NCI-H748 (cell line): ENCODE measurements at regions not wholly inside any gene's neighbourhood (a gene's known extent, or its start where the extent isn't known, plus 50 kb on each side); places are given as distances from the start of the nearest gene placed in this dataset.

Experiments used
- DNase-seq: peaks from one replicate; lab custom pipeline; 2025; ENCODE audit not compliant: unreplicated experiment; lab: John Stamatoyannopoulos, UW

DNA sequence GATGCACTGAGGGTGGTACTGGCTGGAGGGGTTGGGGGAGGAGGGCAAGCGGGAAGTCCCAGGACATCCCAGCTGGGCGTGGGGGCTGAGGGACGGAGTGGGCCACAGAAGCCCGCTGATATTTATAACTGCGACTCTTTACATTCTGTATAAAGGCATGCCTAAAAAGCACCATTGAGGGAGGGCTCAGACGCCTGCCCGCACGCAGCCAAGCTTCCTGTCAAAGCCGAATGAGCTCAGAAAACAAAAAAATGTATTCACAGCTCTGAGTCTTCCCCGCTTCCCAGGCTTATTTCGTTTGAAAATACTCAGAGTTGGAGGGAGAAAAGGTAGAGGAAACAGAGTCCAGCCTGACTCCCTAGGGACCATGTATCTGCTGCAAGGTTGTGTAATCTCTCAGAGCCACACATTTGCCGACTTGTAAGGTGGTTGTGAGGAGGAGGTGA lies 170.1 kb upstream of the HAAO start:
- DNase-seq: no peak

DNA sequence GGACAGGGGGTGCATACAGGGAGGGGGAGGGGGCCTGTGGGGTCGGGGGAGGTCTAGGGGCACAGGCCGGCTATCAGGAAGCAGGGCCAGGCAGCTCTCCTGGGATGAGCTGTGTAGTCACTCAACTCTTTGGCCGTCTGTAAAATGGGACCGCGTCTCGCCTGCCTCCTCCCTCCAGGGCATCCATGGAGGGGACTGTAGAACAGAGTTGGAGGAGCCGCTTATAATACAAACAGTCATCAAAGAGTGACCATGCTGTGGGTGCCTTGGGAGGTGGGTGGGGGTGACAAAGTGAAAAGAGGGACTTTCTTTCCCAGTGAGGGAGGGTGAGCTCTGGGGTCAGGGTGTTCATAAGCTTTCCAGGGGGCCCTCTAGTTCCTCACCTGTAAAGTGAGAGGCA lies 169.6 kb upstream of the HAAO start:
- DNase-seq: no peak

DNA sequence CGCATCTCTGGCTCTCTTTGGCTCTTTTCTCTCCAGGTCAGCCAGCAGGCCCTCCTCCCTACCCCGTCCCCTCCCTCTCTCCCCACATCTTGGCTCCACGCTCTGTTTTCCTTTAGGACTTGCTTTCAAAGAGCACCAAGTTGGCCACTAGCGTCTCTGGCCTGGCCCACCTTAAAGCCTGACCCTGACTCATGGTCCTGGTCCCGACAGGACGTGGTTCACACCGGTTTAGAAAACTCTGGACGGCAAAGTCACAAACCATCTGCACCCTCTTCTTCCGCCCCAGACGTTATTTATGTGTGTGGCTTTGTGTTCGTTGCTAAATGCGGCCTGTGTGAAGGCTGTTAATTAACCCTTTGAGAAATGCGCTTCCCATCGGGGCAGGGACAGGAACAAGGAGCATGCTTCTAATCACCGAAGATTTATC lies 169.0 kb upstream of the HAAO start:
- DNase-seq: no peak

DNA sequence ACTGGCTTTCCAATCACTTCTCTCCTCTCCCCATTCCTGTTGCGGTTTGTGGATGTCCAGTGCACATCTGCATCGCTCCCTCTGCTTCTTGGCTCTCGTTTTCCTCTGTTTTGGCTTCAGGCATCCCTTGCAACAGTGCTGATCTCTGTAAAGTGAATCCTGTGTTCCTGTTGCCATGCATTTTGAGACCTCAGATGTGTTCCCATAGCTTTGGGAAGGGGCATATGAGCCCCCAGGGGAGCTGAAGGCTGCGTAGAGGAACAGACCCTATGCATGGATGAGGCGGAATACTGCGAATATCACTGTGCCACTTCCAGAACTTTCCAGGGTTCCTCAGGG lies 168.4 kb upstream of the HAAO start:
- DNase-seq: no peak

DNA sequence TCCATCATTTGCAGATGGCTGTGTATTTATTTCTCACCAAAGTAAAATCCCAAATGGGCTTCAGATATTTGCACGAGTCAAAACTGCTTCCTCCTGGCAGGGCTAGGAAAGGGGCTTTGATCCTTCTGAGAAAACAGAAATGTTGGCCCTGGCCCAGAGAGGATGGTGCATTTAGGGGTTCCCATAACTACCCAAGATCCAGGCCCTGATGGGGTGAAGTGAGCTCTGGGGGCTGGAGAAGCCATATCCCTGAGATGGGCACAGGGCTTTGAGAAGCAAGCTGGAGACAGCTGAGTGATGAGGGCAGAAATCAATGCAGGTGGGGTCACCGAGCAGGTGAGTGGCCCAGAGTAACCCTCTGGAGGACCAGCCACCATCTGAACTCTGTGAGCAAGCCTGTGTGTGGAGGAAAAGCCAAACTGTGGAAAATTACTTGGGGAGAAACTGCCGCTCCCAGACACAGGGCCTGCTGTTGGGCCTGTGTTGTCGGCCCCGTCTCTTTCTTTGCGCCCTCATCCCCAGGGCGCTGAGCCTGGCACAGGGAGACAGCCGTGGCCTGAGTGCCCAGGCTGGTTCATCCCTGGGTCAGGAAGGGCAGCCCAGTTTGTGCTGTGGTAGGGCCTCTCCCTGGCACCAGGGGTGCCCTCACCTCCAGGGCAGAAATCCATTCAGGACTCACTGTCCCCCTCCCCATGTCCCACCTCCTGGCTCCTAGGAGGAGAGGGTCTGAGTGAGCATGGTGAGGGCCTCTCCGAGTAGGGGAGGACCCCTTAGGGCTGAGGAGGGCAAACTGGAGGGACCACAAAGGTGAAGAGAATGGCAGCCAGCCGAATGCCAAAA lies 167.8 kb upstream of the HAAO start:
- no peak for DNase-seq

DNA sequence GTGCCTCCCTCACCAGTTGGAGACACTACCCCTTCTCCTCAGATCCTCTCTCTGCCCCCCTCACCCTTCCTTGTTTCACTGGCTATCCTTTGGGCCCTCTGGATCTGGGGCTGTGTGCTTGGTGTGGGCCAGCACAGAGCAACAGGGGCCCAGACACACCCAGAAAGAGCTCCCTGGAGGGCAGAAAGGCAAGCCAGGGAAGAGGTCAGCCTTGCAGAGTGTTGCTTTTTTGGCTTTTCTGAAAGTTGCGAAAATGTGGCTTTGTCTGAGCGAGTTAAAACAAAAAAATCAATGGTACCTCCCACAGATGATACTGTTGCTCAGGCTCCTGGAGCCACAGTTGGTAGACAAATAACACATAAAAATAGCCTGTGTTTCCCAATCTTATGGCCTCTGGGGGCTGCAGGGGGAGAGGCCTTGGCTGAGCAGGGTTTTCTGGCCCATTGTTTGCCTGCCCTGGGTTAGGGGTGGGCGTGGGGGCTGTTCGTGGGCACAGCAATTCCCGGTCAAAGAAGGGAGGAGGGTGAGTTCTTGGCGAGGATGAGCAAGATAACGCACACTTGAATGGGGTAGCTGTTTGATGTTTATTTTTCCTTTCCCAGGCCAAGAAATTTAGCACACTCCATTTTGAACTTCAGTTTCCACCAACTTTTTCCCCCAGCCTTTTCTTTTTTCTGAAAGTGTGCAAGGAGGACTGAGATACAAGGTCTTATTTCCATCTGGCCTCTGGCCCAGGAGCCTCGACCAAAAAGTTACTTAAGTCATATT lies 167.0 kb upstream of the HAAO start:
- DNase-seq: no peak

DNA sequence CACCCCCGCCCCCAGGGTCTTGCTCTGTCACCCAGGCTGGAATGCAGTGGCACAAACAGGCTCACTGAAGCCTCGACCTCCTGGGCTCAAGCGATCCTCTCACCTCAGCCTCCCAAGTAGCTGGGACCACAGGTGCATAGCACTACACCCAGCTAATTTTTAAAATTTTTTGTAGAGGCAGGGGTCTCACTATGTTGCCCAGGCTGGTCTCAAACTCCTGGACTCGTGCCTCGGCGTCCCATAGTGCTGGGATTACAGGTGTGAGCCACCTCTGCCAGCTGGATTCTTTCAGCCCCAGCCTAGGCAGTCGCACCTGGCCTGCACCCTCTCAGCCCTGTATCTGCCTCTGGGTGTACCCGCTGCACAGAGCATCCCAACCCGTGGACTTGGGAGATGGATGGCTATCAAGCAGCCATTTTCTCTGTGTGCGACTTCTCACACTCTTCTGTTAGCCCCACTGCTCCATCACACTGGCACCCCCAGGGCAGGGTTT lies 166.4 kb upstream of the HAAO start:
- no peak for DNase-seq

DNA sequence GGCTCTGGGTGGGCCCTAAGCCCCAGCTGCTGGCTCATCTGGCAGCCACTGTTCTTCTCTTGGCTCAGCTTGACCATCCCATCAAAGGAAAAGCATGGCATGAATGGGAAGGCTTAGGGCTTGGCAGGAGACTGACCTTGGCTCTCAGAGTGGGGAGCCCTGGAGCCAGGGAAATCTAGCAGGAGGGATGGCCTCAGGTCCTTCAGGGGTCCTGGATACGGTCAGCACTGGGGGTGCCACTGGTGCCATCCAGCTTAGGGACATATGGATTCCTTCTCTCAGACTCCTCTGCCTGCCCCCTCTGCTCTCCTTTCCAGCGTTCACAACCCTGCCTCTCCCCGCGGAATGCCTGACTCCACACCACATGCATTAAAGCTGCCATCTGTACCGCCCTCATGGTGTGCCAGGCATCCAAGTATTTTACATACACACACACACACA lies 165.5 kb upstream of the HAAO start:
- no peak for DNase-seq

DNA sequence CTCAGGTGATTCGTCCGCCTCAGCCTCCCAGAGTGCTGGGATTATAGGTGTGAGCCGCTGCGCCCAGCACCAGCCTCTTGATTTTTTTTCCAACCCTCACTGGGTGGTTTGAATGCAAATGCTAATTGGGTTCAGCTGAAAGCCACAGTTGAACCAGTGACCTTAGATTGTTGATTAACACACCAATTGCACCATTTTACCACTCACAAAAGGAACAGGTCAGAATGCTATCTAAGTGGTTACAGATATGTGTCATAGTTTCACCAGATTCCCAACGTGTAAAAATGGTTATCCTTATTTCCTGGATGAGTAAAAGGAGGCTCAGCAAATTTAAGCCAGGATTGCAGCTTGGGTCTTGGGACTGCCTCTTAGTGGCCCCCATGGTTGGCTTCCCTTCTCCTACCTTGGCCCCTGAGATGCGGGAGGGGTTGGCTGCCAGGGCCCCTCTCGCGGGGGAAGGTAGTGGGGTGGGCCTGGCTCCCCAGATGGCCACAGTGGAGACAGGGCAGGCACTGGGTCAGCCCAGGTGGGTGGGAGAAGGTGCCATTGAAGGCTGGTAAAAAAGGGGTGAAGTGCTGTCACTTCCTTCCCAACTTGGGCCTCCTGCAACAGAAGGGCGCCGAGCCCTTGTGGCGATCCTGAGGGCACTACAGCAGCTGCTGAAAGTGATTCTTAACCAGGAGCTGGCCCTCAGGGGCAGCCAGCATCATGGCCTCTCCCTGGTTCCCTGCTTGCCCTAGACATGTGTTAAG lies 164.9 kb upstream of the HAAO start:
- DNase-seq: no peak

DNA sequence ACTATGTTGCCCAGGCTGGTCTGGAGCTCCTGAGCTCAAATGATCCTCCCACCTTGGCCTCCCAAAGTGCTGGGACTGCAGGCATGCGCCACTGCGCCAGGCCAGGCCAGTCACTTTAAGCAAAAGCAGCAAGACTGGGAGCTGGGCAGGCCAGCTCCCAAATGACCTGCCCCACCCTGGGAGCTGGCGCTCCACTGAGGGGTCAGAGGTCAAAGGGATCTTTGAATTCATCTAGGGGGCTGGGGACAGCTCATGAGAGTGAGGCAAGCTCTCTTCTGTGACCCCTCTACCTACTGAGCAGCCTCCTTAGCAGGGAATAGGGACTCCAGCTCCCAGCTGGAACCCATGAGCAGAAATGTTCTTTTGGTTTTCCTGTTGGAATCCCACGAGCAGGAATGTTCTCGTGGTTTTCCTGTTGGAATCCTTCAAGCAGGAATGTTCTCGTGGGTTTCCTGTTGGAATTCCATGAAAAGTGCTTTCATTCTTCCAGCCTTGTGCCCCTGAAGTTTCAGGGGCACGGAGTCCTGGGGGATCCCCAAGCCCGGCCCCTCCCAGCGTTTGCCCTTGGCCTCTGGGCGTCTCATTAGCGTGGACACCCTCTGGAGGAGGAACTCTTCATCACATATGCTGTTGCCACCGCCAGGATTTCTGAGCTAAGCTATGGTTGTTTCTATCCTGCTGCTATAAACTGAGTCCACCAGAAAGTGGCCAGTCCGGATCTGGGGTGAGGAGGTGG lies 162.0 kb upstream of the HAAO start:
- DNase-seq: no peak

DNA sequence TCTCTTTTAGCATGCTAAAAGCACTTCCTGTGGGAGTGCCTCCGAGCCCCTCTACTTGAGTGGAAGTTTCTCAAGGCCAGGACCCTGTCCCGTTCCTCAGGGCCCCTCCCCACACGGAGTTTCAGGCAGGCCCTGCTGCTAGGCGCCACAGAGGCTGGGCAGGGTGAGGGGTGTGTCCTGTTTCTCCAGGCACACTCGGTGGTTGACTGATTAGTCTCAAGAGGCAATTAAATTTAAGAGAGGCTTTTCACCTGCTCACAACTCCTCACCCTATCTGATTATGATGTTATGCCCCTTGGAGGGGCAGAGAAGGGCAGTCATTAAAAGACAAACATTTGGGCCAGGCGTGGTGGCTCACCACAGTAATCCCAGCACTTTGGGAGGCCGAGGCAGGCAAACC lies 160.8 kb upstream of the HAAO start:
- DNase-seq: peak; percentile 89

DNA sequence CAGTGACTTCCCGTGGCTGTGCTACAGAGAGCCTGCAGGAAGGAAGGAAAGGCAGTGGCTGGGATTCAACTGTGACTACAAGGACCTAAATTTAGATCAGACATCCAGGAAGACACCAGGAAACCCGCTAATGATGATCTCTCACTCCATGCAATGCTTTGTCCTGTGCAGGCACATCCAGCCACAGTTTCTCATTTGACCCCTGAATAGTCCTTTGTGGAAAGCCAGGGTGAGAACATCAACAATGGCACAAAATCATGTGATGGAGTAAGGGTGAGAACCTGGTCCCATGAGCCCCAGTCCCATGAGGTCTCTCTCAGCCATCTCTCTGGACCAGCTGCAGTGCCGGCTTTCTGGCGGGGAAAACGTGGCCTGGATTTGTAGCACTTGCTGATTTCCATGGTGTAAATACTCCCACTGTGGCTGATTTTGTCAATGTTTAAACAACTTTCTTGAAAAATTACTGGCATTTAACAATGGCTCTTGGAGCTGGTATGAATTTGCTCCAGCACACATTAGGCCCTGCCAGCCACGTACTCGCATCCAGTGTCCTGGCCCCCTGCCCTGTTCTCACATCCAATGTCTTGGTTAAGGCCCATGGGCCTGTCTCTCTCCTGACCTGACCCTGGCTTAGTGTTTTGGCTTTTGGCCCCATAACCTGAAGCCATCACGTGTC lies 159.0 kb upstream of the HAAO start:
- no peak for DNase-seq

DNA sequence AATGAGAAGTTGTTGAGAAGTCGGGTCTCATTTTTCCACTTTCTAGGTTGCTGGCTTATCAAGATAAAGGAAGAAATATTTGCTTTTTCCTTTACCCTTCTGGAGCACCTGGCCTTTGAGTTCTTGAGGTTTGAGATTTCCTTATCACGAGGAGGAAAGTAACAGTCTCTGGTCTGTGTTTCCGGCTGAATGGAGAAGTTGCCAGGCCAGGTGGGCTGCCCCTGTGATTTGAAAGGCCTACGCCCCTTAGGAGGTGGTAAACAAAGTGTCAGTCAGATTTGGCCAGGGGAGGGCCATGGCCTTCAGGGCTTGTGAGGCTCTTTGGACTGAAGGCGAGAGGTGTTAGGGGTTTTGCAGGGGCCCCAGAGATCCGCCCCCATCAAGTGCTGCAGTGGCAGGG lies 156.7 kb upstream of the HAAO start:
- no peak for DNase-seq

DNA sequence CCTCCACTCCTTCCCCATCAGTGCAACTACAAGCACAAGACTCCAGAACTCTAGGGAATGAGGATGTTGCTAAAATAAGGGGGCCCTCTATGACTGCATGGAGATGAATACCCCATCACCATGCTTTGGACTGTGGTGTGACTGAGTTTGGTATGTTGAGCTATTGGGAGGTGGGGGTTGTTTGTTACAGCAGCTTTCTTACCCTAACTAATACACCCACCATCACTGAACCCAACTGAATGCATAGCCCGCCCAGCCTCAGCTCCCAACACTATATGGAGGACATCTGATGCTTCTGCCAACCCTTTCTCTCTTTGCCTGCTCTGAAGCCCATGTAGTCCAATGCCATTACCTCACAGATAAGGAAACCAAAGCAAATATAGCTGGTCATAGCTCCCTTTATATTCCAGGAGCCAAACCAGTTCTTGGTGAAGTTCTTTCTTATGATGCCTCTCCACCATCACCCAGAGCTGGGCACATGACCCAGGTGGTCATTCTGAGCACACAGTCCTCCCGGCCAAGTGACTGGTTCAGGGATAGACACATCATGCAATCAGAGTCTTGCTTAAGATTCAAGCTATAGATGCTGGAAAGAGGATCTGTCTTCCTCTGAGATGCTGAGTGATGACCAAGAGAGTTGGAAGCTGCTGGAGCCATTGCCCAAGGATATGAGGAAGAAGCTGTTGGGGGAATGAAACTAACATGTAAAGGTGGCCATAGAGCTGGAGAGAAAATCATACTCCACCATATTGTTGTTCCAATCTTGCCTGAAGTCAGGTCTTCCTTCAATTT lies 155.6 kb upstream of the HAAO start:
- DNase-seq: no peak

DNA sequence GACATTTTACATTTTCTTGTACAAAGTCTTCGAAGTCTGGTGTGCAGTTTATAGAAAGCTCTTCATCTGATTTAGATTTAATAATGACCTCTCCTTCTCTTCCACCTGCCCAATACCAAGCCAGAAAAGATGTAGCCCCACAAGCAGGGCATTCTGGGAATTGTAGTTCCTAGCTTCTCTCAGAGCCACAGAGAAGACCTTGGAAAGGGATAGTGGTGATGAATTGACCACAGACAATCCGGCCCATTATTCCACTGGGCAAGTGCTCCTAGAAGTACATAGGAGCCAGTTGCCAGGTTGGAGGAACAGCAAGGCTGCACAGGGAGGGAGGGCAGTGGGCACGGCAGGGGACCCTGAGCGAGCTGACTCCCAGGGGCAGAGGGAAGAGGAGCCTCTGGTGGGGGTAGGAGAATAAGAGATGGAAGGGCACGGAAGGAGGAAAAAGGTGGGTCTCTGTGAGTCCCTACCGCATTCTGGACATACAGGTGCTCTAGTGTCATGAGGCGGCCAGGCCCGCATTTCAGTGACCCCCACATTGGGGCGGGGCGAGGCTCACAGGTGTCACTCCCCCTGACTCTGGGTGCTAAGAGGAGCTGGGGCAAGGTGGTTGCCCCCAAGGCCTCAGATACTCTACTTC lies 152.5 kb upstream of the HAAO start:
- peak; percentile 19 for DNase-seq

DNA sequence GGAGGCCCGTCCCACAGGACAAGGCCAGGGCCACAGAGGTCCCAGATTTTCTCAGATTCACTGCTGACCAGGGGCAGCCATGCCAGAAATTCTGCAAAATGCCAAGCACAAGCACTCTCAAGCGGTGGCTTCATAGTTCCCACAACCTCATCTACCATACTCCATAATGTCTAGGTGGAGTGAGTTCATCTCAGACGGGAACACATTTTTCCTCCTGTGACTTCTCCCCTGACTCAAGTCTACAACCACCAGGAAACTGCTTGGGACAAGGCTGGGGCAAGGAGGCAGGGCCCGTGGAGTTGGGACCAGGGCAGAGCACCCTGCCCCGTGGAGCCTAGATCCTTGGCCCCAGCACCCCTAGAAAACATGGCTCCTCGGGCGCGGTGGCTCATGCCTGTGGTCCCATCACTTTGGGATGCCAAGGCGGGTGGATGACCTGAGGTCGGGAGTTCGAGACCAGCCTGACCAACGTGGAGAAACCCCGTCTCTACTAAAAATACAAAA lies 150.7 kb upstream of the HAAO start:
- no peak for DNase-seq

DNA sequence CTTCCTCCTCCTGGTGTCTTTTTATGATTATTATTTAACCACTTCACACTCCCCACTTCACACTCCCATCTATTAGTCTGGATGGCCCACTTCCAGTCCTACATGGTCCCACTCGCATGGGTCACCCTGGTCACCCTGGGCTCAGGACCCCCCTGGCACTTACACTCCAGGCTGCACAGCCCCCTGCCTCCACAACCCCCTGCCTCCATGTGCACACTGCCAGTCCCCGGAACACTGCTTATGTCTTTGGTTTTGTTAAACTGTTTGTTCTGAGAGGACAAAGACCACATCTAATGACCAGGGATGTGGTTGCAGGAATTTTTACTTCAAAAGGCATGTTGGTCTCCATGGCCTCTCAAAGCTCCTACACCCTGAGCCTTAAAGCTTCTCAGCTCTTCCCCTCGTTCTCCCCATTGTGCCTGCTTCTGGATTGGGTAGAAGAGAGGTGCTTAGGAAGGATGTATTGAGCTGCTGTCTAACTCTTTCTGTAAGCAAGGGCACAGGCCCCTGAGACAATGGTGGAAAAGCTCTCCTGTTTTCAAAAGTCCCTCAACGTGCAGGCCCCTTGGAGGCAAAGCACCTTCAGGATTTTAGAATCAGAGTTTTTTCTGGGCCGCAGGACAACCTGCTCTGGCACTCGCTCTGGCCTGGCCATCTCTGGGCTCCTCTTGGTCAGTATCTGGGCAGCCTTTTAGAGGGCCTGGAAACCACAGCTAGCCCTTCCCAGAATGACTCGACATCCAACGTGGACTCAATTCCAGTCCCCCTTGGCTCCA lies 150.0 kb upstream of the HAAO start:
- DNase-seq: no peak

DNA sequence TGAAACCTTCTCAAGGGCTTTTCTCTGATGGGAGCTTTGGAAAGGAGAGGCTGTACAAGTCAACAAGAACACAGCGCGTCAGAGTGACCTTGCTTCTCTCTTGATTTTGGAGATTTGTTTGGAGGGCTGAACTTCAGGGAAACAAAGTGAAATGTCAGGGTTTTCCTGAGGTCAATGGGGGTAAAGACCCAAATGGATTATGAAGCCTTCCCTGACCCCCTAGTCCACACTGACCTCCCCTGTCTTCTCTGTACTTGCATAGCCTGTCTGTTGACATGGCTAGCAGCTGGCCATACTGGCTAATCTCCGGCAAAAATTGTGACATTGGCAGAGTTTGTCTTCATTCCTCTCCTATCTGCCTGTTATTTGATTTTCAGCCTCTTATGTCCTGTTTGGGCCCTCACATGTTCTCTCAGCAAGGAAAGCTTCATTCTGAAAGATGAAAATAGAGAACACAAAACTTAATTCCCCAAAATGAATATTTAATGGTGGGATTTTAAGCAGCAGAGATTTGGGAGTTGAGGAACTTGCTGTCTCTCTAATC lies 149.3 kb upstream of the HAAO start:
- no peak for DNase-seq
